Fibroblast of skin of scalp (primary cell): ENCODE measurements at regions not wholly inside any gene's neighbourhood (a gene's known extent, or its start where the extent isn't known, plus 50 kb on each side); places are given as distances from the start of the nearest gene placed in this dataset.

Source experiments
- DNase-seq: peaks from one replicate; pipeline ENCODE4 v3.0.0-alpha.2; 2013

DNA sequence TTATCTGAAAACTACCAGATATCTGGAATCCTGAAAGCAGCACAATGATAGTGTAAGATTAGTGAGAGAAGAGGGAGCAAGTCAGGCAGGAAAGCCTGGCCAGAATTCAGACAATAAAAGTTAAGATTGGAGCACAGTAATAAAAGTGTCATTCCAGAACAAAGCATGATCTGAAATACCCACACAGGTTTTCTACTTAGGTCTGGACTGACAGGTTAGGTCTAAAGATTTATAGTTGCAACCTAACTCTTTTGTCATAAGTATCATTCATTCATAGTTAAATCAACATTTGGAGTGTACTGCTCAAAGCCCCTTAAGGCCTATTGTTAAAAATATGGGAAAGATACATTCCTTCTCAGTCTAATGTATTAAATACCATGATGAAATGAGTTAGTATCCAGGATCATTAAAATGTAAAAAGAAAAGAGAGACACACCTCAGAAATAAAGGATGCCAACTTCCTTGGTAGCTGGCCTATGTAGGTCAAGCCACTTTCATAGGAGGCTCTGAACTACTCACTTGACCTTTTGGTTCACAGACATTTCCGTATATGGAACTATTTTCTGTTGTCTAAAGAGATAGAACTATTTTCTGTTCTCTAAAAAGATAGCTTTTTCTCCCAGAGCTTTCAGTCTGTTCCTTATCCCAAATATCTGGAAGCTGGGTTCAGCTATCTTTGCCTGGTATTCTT, 105.2 kb downstream of the FAS start:
- no peak for DNase-seq

DNA sequence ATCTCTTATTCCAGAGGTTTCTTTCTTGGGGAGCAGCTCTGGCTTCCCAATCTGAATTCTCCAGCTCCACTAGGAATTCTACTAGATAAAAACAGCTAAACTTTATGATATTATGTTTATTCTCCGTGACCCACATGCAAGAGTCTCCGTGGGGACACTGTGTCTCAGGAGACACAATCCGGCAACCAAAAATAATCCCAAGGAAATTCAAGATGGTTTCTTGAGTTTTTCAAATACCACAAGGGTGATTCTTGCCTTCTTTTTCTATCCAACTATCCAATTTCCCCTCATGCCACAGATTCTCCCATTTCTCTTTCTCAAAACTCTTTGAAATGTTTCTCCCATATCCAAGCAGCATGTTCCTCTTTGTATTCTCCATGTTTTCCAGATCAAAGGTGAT, 103.1 kb downstream of the FAS start:
- peak; percentile 56 for DNase-seq

DNA sequence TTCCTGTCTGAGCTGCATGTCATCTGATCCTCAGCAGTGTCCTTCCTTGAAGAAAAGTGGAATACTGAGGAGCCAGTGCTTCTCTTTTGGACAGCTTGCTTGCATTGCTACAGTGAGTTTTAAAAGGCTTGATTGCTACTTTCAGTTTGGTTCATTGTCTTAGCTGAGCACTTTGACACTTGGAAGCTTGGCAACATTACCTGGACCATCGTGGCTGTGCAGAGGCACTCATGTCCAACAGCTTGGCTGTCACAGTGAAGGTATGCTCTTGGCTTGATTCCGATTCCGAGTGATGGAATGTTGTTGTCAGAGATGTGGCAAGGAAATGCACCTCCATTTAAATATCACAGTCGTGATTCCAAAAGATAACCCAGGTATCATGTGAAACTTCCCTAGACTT, 102.4 kb downstream of the FAS start:
- no peak for DNase-seq

DNA sequence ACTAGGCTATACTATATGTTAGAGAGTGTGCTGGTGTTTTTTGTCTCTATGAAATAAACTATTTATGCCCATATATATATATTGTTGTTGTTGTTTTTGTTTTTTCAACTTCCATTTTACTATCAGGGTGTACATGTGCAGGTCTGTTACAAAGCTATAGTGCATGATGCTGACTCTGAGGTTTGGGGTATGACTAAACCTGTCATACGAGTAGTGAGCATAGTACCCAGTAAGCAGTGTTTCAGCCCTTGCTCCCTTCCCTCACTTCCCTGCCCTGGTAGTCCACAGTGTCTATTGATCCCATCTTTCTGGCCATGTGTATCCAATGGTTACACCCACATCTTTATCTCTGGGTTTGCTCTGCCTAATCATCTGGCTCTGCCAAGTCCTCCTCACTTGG, 101.8 kb downstream of the FAS start:
- DNase-seq: no peak

DNA sequence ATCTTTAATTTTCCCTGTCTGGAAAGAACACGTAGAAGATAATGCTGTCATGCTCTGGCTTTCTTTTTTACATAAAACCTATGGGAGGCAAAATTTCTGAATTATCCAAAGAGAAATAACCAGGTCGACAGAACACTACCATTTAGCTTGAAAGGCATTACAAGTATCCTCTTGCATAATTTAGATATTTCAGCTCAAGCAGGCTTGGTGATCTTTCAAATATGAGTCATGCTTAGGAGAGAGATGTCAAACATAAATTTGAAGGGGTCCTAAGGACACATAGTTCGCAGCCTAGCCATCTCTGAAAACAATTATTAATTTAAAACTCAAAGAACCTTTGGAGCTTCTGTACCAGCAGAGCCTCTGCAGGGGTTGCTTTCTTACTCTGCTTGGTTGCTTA, 100.9 kb downstream of the FAS start:
- peak; percentile 69 for DNase-seq

DNA sequence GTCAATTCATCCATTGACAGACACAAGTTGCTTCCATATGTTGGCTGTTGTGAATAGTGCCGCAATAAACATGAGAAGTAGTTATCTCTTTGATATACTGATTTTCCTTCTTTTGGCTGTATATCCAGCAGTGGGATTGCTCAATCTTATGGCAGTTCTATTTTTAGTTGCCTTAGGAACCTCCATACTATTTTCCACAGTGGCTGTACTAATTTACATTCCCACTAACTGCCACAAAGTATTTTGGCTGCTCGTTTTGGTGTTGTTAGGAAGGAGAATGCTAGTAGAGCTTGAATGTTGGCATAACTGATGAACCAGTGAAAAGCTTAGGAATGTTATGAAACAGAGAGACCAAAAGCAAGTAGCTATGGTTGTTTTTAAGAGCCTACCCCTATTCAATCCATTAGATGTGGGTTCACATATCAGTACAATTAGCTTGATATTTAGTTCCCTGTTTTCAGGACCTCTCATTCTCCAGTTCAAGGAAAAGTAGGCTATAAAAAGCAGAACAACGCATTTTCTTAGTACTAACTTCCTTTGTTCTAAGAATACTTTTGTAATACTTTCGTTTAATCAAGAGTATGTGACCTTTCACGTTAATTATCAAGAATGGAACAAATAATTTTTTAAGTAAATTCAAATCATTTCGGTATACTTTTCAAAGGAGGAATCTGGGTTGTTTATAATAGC, 100.3 kb downstream of the FAS start:
- DNase-seq: peak; percentile 86

DNA sequence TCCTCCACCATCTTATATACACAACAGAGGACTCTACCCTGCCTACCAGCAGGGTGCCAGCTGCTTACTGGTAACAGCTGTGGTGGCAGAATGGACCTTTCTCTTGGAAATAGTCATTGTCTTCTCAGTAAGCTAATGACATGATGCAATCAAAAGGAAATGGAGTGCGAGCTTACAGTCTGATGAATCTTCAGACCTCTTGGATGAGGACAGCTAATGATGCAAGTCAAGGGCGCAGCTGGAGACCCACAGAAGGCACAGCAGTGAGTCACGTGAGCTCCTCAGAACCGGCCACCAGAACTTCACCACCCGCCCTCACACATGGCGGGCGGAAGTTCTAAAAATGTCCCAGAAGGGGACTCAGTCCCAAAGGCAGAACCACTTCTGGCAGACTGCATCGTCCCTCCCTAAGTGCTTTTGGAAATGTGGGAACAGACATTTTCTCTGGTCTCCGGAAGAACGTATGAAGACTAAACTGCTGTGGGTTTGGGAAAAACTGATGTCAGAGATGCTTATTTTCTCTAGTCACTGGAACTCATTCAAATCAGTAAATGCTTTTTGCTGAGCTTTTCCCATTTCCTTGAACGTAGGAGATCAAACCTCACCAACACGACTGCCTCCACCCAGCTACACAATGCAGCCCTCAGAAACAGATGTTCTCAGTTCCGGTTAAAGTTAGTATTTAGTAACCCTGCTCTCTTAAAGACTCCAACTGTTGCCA, 96.4 kb downstream of the FAS start:
- DNase-seq: peak; percentile 100

DNA sequence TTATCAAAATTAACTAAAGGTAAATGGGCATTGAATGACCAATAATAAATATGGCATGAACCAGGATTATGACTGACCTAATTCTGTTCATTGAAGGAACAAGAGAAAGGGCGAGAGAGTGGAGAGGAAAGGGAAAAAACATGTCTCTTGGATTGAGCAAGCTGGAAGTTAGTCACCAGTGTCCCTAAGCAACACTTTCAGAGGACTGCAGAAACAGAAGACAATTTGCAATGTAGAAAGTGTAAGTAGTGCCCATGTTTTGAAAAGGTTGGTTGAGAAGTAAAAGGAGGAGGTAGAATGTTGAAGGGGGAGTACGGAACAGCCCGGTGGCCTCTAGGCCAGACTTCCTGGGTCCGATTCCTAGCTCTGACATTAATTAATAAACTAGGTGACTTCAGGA, 94.6 kb downstream of the FAS start:
- DNase-seq: no peak

DNA sequence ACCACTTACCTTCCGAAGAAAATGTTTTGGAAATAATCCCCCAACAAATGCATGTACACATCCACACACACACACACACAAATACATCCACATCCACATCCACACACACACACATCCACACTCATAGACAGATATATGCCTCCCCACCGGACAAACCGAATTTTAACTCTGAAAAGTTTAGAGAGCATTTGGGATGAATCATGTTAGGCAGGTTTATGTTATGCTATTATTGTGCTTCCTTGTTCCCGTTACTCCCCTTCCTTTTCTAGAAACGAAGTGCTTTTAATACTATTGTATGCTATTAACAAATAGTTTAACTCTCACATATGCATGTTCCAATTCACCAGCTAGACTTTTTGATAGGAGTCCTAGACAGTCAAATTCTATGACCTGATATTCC, 91.5 kb downstream of the FAS start:
- no peak for DNase-seq

DNA sequence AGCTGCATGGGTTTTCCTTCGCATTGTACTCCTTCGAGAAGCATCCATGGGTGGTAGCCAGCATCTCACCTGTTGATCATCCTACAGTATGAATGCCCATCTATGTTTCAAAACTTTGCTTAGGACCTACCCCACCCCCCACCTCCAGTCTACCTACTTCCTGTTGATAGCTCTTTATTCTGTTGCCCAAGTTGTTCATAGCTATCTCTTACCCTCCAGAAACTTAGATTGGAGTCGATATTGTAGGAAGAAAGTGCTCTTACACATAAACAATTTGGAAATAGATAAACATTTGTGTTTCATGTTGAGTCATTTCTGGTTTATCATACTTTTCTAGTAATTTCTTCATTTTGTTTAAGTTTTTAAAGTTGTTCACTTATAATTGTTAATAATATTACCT, 90.1 kb downstream of the FAS start:
- DNase-seq: no peak

DNA sequence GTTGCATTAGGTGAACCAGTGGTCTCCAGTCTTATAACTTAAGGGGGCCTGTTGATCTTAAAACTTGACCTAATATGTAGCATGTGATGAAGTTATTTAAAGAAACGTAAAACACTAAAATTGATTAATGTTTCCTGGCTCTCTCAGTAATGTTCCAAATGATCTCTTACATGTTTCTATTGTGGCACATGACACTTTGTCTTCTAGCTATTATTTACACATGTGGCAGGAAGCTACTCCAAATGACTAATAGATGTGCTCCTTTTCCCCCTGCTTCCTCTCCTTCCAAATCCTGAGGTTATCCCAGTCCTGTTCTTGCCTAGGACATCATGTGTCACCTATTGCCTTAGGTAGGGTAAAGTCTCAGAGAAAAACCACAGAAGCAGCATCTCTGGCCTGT, 89.4 kb downstream of the FAS start:
- DNase-seq: peak; percentile 36

DNA sequence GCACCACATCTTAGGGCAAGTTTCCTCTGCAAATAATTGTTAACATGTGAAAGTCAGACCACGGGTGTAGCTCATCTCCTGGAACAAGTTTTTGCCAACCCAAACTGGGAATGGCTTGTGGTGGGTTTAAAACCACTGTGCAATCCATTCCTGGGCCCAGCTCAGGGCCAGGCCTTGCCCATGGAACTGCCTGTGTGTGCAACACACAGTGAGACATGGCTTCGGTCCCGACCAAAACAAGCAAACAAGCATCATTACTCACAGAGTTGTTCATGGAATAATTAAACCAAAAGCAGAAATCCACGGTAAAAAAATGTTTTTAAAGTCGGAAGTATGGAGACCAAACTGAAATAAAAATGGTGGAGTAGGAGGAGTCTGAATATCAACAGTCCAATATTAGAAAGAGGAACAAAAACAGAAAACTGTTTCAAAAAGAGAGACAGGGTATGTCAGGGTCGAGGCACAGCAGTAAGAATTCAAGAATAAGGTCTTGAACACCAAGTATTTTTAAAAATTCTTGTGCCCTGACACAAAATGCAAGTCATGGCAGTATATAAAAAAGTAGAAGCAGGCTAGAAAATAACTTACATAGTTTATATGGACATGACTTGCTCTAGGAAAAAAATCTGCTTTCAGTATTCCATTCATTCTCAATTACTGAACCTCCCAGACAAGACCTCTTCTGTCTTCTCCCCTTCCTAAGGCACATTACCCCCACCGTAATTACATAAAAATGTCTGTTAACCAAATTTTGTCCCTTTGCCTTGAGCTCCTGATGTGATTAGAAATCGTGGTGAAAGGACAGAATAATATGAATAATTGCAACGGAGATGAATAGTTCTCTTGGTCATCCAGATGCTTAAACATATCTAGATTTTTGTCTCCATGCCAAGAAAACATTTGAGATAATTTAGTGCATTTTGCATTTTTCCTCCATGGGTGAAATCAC, 88.4 kb downstream of the FAS start:
- DNase-seq: peak; percentile 95

DNA sequence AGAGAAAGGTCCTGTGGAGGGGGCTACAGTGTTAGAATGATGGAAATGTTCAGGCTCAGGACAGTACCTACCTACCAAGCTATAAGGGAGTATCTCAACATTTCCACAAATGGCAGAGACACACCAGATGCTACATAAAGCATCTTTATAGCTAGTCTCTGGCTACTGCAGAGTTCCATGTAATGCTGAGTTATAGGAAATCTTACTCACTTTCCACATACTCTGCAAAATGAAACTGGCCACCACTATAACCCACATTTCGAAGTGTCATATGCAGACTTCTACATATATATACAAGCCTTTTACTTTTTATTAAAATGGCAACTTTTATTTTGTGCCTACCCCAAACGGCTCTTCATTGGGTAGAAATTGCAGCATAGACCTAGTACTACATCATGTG, 85.5 kb downstream of the FAS start:
- DNase-seq: no peak

DNA sequence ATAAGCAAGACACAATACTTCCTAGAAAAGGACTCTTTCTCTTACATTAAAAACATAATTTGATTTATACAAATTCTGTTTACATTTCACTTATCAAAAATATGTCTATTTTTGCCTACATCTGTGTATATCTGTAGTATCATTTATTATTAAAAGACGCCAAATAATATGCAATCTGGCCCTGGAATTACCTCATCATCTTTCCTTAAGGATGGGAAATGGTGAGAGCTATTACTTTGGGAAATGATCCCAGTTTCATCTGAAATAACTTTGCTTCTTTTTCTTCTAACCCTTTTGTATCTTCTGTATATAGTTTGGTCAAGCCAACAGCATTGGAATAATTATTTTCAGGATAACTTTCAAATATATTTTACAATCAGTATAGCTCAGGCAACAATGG, 85.0 kb downstream of the FAS start:
- DNase-seq: no peak

DNA sequence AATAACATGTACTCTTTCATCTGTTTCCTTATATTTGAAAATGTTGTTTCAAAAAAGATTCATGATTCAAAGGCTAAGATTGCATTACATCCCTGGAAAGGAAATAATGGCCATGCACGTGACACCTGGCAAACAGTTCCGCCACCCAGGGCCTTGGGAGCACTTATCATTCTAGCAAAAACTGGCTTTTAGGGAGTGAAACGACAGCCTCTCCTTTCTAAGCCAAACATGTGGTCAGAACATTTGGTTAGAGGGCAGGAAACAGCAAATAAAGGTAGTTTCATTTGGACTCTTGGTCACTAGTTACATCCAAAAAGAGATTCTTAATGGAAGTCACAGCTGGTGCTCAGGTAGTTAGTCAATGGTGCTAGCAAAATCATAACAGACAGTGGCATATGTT, 83.5 kb downstream of the FAS start:
- DNase-seq: no peak

DNA sequence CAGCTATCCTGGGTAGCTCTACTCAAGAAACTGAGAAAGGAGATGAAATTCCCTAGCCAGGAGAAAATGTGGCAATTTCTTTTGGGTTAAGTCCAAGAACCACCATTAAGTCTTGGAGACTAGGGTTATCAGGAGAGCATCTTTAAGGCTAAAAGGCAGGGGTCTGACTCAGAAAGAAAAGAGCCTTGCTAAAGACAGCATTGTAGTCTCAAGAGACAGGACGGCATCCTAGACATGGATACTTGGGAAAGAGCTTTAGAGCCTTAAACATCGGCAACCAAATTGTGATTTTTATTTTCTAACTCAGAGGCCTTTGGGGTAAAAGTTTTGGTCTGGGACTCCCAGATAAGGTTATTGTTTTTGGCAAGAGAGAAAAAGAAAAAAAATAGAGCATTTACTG, 83.1 kb downstream of the FAS start:
- peak; percentile 47 for DNase-seq

DNA sequence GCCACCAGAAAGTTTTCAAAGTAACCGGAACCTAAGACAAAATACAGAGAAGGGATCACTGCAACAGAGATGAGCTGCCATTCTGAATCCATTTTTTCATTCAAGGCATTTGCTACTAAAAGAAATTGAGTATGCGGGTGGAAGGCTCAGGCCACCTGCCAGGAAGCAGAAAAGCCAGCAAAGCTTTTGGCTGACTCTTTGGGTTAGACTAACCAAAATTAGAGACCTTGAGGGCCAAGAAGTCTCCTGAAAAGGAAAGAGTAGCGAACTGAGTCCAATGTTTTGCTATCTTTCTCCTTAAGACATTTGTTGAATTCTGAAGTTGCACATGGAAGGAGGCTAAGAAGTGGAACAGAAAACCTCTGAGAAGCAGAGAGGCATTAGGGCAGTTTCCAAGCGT, 79.0 kb downstream of the FAS start:
- DNase-seq: no peak
